CD4-positive, alpha-beta T cell treated with Interleukin-17A for 4 hours (primary cell): ENCODE measurements at regions not wholly inside any gene's neighbourhood (a gene's known extent, or its start where the extent isn't known, plus 50 kb on each side); places are given as distances from the start of the nearest gene placed in this dataset.
"Not testable (repeated sequence)": the region's sequence is repeated elsewhere in the genome, so short reads cannot be mapped to it uniquely, and the experiment has no call there.

Experiments
- DNase-seq: peaks from one replicate; pipeline ENCODE4 v3.0.0-alpha.2; 2020; ENCODE audit warnings: mixed read lengths

DNA sequence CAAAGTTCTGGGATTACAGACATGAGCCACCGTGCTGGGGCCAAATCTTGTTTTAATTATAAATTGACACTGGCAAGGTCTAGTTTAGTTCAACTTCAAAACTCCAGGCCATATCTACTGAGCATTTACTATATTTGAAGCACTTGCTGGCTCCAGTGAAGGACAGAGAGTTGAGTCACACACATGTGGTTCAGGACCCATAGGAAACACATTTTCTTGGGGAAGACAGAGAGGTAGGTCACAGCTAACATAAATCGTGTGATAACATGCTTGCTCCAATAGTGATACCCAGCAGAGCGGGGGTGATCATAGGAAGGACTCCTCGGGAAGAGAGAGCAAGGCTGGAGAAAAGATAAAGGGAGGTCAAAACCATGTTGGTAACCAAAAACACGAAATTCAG, 170.6 kb upstream of the TSC22D1 start:
- no peak for DNase-seq

DNA sequence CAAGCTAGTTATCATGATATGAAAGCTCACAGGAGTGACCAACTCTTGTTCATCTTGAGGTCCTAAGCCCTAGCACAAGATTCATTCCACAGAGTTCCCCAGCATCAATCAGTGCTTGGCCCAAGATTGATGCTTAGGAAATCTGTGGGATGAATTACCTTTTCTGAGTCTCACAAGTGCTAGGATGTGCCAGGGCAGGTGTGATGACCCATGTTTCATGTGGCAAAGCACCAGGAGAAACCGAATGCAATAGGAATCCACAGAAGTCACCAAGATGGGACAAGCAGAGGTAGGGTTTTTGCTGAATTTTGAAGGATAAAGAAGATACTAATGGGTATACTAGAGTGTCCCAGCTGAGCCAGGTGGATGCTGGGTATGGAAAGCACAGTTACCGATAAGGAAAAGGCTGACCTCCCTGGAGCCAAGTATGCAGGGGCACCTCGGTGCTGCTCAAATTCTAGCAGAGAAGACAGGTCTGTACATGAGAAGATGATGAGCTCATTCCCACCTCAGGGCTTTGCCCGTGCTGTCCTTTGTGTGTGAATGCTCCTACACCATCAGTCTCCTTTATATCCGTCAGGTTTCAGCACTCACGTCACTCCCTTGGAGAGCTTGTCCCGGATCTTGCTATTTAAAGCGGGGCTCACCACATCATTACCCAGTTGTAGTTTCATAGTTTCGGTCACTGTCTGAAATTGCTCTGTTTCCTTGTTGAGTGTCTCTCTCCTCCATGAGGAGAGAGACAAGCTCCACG, 168.9 kb upstream of the TSC22D1 start:
- DNase-seq, result no peak

DNA sequence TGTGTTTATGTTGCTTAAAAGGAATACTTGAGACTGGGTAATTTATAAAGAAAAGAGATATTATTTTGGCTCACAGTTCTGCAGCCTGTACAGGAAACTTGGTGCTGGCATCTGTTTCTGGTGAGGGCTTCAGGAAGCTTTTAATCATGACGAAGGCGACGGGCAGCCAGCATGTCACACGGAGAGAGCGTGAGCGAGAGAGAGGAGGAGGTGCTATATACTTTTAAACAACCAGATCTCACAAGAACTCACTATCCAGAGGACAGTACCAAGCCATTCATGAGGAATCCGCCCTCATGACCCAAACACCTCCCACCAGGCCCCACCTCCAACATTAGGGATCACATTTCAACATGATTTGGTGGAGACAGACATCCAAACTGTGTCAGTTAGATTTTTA, 163.4 kb upstream of the TSC22D1 start:
- no peak for DNase-seq

DNA sequence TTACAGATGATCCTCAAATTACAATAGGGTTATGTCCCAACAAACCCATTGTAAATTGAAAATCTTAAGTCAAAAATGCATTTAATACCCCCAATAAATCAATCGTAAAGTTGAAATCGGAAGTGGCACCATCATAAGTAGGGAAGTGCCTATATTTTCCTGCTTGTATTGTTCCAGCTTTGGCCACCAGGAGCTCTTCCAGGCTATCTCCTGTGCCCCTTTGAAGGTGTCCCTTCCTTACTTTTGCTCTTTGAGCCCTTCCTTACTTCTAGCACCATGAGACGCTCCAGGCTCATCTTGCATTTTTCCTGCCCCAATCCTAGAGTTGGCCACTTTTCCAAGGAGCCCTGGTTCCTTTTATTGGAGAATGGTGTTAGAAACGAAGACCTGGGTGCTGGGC, 163.0 kb upstream of the TSC22D1 start:
- DNase-seq, result no peak

DNA sequence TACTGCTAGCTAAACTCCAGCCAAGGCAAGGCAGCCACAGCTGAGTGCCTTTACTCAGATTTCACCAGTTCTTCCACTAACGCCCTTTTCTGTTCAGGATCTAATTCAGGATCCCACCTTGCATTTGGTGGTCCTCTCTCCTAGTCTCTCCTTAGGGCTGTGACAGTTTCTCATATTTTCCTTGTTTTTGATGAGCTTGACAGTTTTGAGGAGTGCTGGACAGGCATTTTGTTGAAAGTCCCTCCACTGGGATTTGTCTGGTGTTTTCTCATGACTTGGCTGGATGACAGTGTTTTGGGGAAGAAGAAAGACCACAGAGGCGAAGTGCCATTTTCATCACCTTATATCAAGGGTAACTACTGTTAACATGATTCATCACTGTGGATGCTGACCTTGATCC, 162.3 kb upstream of the TSC22D1 start:
- DNase-seq, result no peak

DNA sequence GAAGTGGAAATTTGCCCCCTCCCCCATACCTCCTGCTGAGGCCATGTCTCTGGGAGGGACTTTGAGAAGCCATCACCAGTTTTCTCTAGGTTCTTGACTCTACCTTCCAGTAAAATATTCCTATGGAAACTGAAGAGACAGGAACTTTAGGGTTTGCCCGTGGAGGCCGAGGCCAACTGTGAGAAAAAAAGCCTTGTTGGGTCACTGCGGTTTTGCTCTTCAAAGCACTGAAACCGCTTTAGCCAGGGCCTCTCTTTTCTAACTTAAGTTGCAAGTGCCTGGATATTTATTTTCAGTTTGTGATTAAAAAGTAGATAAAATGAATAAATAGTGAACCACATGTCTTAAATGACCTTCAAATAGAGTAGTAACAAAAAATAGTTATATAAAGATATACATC, 159.7 kb upstream of the TSC22D1 start:
- no peak for DNase-seq

DNA sequence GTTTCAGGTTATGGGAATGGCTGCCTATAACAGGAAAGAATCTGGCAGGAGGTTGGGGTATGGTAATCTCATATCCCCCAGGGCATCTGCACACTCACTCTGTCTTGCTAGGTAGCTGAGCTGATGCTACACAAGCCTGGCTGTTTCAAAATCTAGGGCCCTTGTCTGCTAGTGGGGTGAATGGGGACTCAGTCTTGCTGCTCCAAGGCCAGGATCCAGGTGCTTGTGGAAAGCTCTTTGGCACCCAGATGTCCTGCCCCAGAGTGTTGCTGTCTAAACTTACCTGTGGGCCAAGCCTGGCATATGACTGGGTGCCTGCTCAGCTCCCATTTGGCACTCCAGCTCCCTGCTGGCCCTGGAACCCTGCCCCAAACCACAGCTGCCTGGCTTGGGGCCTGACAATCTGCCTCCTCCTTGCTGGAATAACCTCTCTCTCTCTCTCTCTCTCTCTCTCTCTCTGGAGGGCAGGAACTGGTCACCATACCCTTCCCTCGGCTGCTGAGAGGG, 158.1 kb upstream of the TSC22D1 start:
- no peak for DNase-seq

DNA sequence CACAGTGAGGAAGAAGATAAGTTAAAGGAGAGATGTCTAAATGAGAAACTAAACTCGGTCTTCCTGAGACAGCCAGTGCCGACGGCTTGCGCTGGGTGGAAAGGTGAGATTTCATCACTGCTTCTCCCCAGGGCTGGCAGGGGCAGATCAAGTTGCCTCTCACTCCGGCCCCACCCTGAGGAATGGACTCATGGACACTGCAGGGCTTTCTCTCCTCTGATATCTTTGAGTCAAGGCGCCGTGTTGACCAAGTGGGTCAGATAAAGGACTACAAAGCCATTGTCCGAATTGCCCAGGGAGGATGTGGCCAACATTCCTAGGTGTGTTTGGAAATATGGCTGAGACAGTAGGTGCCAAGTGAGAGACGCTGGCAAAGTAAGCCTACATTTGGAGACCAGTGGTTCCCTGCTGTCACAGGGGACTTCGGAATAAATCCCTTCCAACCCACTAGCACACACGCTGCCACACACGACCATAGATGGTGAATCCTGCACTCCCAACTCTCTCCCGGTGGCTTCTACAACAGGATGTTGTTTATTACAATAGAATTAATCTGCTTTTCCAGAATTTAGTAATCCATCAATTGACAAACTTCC, 156.5 kb upstream of the TSC22D1 start:
- DNase-seq, result no peak

DNA sequence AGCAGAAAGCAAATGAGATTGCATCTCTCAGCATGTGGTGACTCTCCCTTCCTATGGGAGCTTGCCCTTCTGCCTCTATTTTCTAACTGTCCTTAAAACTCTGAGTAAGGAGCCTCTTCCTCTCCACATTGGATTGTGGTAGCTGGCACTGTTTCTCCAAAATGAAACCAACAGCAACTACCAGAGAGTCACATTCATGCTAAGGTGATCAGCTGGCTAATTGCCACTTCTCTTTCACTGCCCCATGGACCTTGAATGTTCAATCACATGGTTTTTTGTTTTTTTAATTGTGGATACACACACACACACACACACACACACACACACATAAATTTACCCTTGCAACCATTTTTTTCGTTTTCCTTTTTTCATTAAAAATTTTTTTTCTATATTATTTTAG, 154.7 kb upstream of the TSC22D1 start:
- DNase-seq, result no peak

DNA sequence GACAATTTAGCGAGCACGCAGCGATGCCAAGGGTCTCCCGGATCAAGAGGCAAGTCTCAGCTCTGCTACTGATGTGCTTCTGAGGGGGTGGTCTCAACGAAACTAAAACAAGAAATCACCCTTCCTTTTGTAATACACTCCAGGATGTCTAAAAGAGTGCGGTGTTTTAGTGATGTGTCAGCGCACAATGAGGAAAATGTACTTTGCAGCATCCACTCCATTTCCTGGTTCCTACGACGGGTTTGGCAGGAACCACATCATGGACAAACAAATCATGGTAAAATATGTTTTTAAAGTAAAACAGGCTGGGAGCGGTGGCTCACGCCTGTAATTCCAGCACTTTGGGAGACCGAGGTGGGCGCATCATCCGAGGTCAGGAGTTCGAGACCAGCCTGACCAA, 154.0 kb upstream of the TSC22D1 start:
- no peak for DNase-seq

DNA sequence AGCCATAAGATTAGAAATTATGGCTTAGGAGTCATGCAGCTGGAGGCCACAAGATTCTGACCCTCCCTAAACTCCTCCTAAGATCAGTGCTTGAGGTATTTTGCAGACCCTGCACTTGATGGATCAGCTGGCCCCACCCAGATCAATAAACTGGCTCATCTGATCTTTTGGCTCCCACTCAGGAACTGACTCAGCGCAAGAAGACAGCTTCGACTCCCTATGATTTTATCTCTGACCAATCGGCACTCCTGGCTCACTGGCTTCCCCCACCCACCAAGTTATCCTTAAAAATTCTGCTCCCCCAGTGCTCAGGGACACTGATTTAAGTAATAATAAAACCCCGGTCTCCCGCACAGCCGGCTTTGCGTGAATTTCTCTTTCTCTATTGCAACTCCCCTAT, 151.5 kb upstream of the TSC22D1 start:
- DNase-seq, result not testable (repeated sequence)

DNA sequence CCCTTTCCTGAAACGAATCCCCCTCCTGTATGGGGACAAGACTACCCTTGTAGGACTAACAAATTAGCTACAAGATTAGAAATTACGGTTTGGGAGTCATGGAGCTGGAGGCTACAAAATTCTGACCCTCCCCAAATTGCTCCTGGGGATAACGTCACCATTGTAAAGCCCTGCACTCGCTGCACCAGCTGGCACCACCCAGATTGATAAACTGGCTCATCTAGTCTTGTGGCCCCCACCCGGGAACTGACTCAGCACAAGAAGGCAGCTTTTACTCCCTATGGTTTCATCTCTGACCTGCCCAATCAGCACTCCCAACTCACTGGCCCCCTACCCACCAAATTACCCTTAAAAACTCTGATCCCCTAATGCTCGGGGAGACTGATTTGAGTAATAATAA, 150.6 kb upstream of the TSC22D1 start:
- DNase-seq, result no peak

DNA sequence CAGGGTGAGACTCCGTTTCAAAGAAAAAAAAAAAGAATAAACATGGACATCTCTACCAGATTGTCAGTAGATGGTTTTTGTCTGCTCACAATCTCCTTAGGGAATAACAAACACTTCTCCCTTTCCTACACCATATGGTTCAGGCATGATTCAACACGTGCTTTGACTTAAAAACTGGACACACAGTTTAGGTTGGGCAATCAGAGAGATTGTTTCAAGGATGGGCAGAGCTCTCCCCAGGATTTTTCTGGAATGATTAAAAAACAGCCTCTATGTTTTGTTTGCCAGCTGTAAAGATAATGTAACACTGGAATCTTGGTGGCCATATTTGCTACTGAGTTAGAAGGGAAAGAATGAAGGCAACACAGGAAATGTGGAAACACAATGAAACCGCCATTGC, 150.1 kb upstream of the TSC22D1 start:
- DNase-seq, result no peak

DNA sequence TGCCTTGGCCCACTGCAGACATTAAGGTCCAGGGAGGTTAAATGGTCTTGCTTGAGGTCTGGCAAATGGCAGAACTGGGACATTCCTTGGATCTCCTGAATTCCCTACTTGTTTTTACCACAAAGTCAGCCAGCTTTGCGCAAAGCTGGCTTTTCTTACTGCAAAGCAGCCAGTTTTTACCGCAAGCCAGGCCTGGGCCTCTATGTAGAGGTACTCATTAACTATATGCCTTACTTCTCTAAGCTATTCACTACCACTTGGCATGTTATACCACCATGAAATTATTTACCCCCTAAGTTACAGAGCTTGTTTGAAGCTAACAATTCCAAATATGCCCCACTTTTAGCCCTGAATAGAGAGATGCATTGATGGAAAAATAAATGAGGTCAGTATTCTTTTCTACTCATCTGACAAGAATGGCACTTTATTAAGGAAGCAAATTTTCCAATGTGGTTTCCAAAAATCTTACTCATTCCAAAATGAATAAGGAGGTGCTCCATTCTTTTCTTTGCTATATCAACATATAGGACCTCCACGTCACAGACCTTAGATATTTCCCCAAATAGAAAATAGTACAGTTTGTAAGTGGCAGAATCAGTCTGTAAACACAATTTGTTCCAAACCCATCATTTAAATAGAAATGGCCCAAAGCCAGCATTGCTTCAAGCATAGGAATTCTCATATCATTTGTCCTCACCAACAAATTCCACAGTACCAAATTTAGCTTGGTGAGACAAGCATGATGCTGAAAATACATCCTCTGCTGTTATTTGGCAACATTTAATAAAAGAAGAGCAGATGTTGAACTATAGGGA, 143.9 kb upstream of the TSC22D1 start:
- no peak for DNase-seq

DNA sequence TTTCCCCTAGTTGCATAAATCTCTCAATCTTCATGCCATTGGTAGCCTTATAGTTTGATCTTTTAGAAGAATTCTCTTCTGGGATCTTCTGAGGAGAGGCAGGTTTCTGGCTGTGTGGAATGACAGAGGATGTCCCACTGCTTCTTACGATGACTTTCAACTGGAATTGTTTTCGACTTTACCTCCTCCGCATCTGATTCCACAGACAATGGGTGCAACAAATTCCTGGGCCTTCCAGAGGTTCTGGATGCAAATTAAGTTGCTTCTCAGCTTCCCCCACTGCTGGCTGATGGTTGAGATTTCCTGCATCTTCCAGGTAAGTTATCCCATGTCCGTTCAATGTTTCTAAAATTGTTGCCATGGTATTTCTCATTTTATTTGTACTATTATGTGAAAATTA, 142.3 kb upstream of the TSC22D1 start:
- no peak for DNase-seq

DNA sequence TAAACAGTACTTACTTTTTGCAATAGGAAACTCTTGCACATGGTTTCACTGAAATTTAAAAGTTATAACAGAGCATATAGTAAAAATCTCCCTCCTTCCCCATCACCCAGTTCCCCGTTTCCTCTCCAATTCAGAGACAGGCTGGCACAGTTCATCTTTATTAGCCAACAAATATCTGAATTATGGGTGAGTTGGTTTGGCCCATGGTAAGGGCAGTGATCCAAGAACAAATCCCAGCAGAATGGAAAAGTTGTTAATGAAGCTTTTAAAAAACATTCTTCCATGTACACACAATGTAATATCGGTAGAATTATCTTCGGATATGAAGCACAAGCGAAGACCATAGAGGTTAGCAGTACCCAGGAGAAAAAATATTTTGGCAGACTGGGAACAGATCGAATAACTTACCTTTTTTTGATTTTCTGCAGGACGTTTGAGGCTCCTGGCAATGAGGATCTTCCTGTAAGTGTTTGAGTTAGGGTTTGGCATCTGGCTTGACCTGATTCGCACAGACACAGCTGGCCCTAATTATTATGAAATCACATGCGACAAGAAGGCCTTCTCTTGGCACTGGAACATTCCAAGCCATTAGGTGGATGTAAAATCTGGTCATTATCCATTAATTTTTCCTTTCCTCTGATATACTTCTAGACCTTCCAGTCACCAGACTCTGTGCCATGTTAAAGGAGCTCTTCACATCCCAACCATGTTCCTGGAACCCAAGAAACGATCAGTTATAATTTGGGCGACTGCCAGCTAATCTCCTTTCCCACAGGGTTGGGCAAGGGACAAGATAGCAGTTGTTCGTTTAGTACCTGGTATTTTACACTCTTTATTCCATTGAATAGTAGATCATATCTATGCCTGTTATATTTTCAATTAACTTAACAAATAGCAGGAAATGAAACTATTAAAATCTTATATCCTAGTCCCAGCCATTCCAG, 139.4 kb upstream of the TSC22D1 start:
- no peak for DNase-seq

DNA sequence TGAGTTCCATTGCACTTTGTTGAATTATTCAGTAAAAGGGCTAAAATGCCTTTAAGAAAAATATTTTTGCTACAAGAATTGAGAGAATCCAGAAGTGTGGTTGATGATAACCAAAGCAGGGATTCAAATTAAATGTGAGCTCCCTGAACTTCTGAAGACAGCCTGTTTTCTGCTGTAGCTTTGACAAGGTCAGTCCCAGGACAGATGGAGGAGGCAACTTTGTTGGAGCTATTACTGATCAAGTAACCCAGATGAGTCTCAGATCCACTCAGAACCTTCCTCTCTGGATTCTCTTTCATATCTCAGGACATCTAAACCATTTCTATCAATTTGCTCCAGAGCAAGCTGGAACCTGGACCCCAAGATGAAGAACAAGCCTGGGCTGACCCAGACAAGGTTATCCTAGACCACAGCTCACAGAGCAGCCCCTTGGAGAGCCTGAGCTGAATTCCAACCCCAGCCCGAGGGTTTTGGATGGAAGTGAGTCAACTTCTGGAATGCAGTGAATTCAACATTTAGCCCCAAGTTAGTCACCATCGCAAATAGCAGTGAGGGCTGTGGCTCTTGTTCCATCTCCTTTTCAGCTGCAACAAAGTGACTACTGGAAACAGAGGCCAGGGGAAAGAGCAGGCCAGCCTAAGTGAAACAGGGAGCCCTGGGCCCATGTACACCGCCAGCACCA, 137.8 kb upstream of the TSC22D1 start:
- DNase-seq, result no peak

DNA sequence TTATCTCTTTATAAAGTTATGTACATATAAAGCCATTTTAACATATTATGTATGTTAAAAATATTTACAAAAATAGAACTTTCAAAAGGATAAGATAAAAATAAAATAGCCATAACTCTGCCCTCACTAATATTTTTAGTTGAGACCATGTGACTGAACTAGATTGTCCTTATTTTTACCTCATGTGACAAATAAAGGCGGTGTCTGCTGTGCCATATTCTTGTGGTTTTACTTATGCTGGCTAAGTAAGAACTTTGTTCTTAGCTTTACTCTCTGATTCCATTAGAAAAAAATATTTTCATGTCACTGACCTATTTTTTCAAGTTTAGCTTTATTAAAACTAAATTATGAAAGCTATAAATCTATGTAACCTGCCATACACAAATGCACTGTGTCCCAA, 135.6 kb upstream of the TSC22D1 start:
- DNase-seq, result no peak

DNA sequence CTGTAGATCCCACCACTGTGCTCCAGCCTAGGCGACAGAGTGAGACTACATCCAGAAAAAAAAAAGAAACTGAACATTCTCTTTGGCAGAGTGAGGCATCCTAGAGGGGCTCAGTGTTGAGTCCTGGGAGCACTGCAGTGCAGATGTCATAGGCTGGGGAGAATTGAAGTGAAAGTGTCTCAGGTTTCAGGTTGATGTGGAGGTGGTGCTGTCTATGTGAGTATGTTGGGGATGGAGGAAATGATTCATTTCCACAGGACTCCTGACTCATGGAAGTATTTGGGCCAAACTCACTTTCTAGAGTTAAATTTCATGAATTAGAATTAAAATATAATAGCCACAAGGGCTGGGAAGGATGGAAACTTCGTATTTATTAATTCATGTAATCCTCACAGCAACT, 134.4 kb upstream of the TSC22D1 start:
- no peak for DNase-seq

DNA sequence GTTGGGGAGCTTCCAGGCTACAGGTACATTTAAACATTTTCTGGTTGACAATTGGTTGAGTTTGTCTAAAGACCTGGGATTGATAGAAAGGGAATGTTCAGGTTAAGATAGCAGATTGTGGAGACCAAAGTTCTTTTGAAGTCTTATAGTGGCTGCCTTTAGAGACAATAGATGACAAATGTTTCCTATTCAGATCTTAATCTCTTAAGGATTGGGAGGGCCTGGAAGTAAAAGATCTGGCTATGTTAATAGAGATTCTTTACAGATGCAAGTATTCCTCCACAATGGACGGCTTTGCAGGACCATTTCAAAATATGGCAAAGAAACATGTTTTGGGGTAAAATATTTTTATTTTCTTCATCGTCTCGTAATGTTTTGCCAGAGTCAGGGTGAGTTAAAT, 128.7 kb upstream of the TSC22D1 start:
- not testable (repeated sequence) for DNase-seq

DNA sequence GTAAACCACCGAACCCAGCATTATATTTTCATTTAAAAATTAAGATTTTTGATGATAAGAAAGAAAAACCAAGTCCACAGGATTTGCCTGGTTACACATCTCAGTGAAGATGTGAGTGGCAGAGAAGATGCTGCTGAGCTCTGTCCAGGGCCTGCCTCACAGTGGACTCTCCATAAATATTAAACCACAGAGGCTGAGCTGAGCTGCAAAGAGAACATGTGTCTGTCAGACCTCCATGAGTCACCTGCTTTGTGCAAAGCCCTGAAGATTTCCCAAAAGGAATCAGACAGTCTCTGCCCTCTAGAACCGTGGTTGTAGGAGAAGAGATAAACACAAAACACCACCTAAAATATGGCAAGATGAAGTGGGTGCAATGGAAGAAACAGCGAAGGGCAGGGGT, 127.2 kb upstream of the TSC22D1 start:
- DNase-seq, result no peak

DNA sequence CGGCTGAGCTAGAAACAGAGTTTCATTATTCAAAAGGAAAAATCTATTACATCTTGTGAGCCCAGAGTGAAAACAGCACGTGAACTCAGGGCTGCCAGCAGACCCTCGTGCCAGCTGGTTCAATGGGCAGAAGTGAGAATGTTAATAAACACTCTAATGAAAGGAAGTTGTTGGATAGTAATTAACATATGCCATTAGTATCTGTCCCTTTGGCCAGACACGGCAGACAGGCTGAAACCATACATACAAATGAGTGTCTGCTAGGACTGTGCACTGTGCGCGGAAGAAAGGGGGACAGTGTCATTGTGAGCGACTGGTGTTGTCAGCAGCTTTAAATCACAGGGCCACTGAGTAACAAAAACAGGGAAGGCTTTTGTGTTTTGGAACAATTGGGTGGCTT, 121.9 kb upstream of the TSC22D1 start:
- no peak for DNase-seq
